ENCODE measurements at regions not wholly inside any gene's neighbourhood (a gene's known extent, or its start where the extent isn't known, plus 50 kb on each side); places are given as distances from the start of the nearest gene placed in this dataset.

DNA sequence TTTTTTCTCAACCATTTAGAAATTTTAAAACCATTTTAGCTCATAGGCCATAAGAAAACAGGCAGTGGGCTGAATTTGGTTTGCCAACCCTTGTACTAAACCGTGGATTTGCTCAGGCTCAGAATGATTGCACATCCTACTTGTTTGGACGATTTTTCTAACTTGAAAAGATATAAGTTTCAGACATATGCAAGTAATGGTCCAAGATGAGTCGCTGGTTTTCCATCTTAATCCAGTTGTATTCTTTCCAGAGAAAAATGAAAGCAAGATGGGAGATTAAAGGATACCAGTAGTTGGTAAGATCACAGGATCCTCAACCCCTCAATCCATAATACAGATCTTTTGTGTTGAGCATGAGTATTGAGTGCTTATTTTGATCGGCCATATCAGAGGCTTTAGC lies 250.9 kb downstream of the TINAG start:
- TF ChIP-seq, protein P1, sequence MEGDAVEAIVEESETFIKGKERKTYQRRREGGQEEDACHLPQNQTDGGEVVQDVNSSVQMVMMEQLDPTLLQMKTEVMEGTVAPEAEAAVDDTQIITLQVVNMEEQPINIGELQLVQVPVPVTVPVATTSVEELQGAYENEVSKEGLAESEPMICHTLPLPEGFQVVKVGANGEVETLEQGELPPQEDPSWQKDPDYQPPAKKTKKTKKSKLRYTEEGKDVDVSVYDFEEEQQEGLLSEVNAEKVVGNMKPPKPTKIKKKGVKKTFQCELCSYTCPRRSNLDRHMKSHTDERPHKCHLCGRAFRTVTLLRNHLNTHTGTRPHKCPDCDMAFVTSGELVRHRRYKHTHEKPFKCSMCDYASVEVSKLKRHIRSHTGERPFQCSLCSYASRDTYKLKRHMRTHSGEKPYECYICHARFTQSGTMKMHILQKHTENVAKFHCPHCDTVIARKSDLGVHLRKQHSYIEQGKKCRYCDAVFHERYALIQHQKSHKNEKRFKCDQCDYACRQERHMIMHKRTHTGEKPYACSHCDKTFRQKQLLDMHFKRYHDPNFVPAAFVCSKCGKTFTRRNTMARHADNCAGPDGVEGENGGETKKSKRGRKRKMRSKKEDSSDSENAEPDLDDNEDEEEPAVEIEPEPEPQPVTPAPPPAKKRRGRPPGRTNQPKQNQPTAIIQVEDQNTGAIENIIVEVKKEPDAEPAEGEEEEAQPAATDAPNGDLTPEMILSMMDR (conservative IDR thresholded peaks at IDR 0.05; ENCODE audit: low read depth in 2 of 2): no peak
- TF ChIP-seq EZH2 (IDR thresholded peaks at IDR 0.05; ENCODE audit: low read depth, unreplicated experiment) (no peak), POLR2AphosphoS5 (IDR thresholded peaks at IDR 0.05; ENCODE audit: low read depth) (no peak), EZH2phosphoT487 (IDR thresholded peaks at IDR 0.05; ENCODE audit: unreplicated experiment) (no peak)
